ENCODE measurements at regions not wholly inside any gene's neighbourhood (a gene's known extent, or its start where the extent isn't known, plus 50 kb on each side); places are given as distances from the start of the nearest gene placed in this dataset.

GRCh38 chr14:61997161-61997560, 234.9 kb downstream of the SNAPC1 start:
- Mint-ChIP-seq H3K27ac (no peak overlapping the region), H3K27me3 (peaks cover 6 to 15% of the 10 kb centered on the region in 2 donors), H3K4me3 (no peak overlapping the region), H3K36me3 (no peaks in the 10 kb centered on the region), H3K4me1 (no peaks in the 10 kb centered on the region), H3K9me3 (no peaks in the 10 kb centered on the region)
- H3K4me1 ChIP-seq (ENCODE audit: control insufficient read depth in 1 of 2, extremely low read depth in 1 of 2, insufficient read depth in 2 of 2, low read length in 2 of 2) = no peaks in the 10 kb centered on the region
- H3K27me3 ChIP-seq (replicated peaks in 1 of 2; ENCODE audit: control insufficient read depth in 2 of 2, extremely low read depth in 1 of 2, insufficient read depth in 2 of 2, low read length in 1 of 2) = no peaks in the 10 kb centered on the region
- no peak overlapping the region for H3K4me3 ChIP-seq (ENCODE audit: control insufficient read depth in 1 of 2, extremely low read depth in 1 of 2, low read length in 1 of 2)
- ChIA-PET POLR2A (no interaction called here), CTCF (interaction anchor here (0.6 kb wide), 2 partner anchors 108 to 787 kb away, joined by 3 to 7 read pairs; no protein-coding TSS in a partner anchor)
- no peak for DNase-seq
- no peak overlapping the region for H3K27ac ChIP-seq (ENCODE audit: low read length)
- no peaks in the 10 kb centered on the region for H3K9me3 ChIP-seq
- ATAC-seq (replicated peaks in 1 of 4) = no peak
- H3K36me3 ChIP-seq (ENCODE audit: control insufficient read depth in 2 of 2, extremely low read depth in 1 of 2, insufficient read depth in 1 of 2, low read length in 1 of 2) = no peaks in the 10 kb centered on the region

GRCh38 chr14:62001963-62002362, 239.7 kb downstream of the SNAPC1 start:
- no peak for DNase-seq
- no peaks in the 10 kb centered on the region for H3K27me3 ChIP-seq (replicated peaks in 1 of 2; ENCODE audit: control insufficient read depth in 2 of 2, extremely low read depth in 1 of 2, insufficient read depth in 2 of 2, low read length in 1 of 2)
- CTCF ChIA-PET = no interaction called here
- H3K4me3 ChIP-seq (ENCODE audit: control insufficient read depth in 1 of 2, extremely low read depth in 1 of 2, low read length in 1 of 2) = no peak overlapping the region
- ATAC-seq (replicated peaks in 1 of 4) = no peak
- Mint-ChIP-seq H3K36me3 (no peaks in the 10 kb centered on the region), H3K4me3 (no peak overlapping the region), H3K27me3 (peaks cover 21 to 24% of the 10 kb centered on the region in 2 donors), H3K9me3 (no peaks in the 10 kb centered on the region), H3K4me1 (no peaks in the 10 kb centered on the region), H3K27ac (no peak overlapping the region)
- no peaks in the 10 kb centered on the region for H3K36me3 ChIP-seq (ENCODE audit: control insufficient read depth in 2 of 2, extremely low read depth in 1 of 2, insufficient read depth in 1 of 2, low read length in 1 of 2)
- H3K4me1 ChIP-seq (ENCODE audit: control insufficient read depth in 1 of 2, extremely low read depth in 1 of 2, insufficient read depth in 2 of 2, low read length in 2 of 2) = no peaks in the 10 kb centered on the region
- H3K27ac ChIP-seq (ENCODE audit: low read length) = no peak overlapping the region
- POLR2A ChIA-PET = no interaction called here
- H3K9me3 ChIP-seq = no peaks in the 10 kb centered on the region
- WGBS (ENCODE audit: insufficient coverage) = 80% methylated on average over 1 of the region's 2 CpGs

- H3K36me3 ChIP-seq (ENCODE audit: control insufficient read depth in 2 of 2, extremely low read depth in 1 of 2, insufficient read depth in 1 of 2, low read length in 1 of 2) = no peaks in the 10 kb centered on the region
- H3K27me3 Mint-ChIP-seq = peaks cover 21 to 24% of the 10 kb centered on the region in 2 donors
- no CpG with 5 or more reads among the region's 1 CpG for WGBS (ENCODE audit: insufficient coverage)
- no peak overlapping the region for H3K27ac ChIP-seq (ENCODE audit: low read length)
- no peaks in the 10 kb centered on the region for H3K9me3 Mint-ChIP-seq
- DNase-seq (no peak), ATAC-seq (replicated peaks in 1 of 4) (no peak)
- H3K4me3 Mint-ChIP-seq = no peak overlapping the region
- no peaks in the 10 kb centered on the region for H3K4me1 Mint-ChIP-seq
- no peaks in the 10 kb centered on the region for H3K4me1 ChIP-seq (ENCODE audit: control insufficient read depth in 1 of 2, extremely low read depth in 1 of 2, insufficient read depth in 2 of 2, low read length in 2 of 2)
- no peaks in the 10 kb centered on the region for H3K27me3 ChIP-seq (replicated peaks in 1 of 2; ENCODE audit: control insufficient read depth in 2 of 2, extremely low read depth in 1 of 2, insufficient read depth in 2 of 2, low read length in 1 of 2)
- ChIA-PET POLR2A (no interaction called here), CTCF (interaction anchor here in 1 of 2 donors (0.6 kb wide), 1 partner anchor 11 kb away, joined by 4 read pairs; no protein-coding TSS in a partner anchor)
- no peaks in the 10 kb centered on the region for H3K36me3 Mint-ChIP-seq
- no peaks in the 10 kb centered on the region for H3K9me3 ChIP-seq
- H3K27ac Mint-ChIP-seq = no peak overlapping the region
- no peak overlapping the region for H3K4me3 ChIP-seq (ENCODE audit: control insufficient read depth in 1 of 2, extremely low read depth in 1 of 2, low read length in 1 of 2)
Measured at GRCh38 chr14:62002642-62003041, 240.4 kb downstream of the SNAPC1 start.

GRCh38 chr14:62003701-62004100, 241.5 kb downstream of the SNAPC1 start:
- POLR2A ChIA-PET = interaction anchor here in 1 of 2 donors (0.6 kb wide), 1 partner anchor 38 kb away, joined by 3 read pairs; no protein-coding TSS in a partner anchor
- Histone ChIP-seq H3K36me3 (ENCODE audit: control insufficient read depth in 2 of 2, extremely low read depth in 1 of 2, insufficient read depth in 1 of 2, low read length in 1 of 2) (no peaks in the 10 kb centered on the region), H3K27ac (ENCODE audit: low read length) (no peak overlapping the region), H3K4me1 (ENCODE audit: control insufficient read depth in 1 of 2, extremely low read depth in 1 of 2, insufficient read depth in 2 of 2, low read length in 2 of 2) (no peaks in the 10 kb centered on the region), H3K27me3 (replicated peaks in 1 of 2; ENCODE audit: control insufficient read depth in 2 of 2, extremely low read depth in 1 of 2, insufficient read depth in 2 of 2, low read length in 1 of 2) (no peaks in the 10 kb centered on the region), H3K4me3 (ENCODE audit: control insufficient read depth in 1 of 2, extremely low read depth in 1 of 2, low read length in 1 of 2) (no peak overlapping the region), H3K9me3 (no peaks in the 10 kb centered on the region)
- no peak overlapping the region for H3K27ac Mint-ChIP-seq
- 56% methylated on average over 2 of the region's 2 CpGs for WGBS (ENCODE audit: insufficient coverage)
- H3K36me3 Mint-ChIP-seq = no peaks in the 10 kb centered on the region
- CTCF ChIA-PET = no interaction called here
- no peak overlapping the region for H3K4me3 Mint-ChIP-seq
- H3K9me3 Mint-ChIP-seq = no peaks in the 10 kb centered on the region
- H3K27me3 Mint-ChIP-seq = peaks cover 24 to 25% of the 10 kb centered on the region in 2 donors
- DNase-seq (no peak), ATAC-seq (replicated peaks in 1 of 4) (no peak)
- no peaks in the 10 kb centered on the region for H3K4me1 Mint-ChIP-seq

- no peak for DNase-seq
- H3K9me3 Mint-ChIP-seq = no peaks in the 10 kb centered on the region
- H3K27me3 Mint-ChIP-seq = peaks cover 34 to 37% of the 10 kb centered on the region in 2 donors
- no peak overlapping the region for H3K27ac Mint-ChIP-seq
- Histone ChIP-seq H3K36me3 (ENCODE audit: control insufficient read depth in 2 of 2, extremely low read depth in 1 of 2, insufficient read depth in 1 of 2, low read length in 1 of 2) (no peaks in the 10 kb centered on the region), H3K27ac (ENCODE audit: low read length) (no peak overlapping the region), H3K27me3 (replicated peaks in 1 of 2; ENCODE audit: control insufficient read depth in 2 of 2, extremely low read depth in 1 of 2, insufficient read depth in 2 of 2, low read length in 1 of 2) (no peaks in the 10 kb centered on the region), H3K9me3 (no peaks in the 10 kb centered on the region), H3K4me3 (ENCODE audit: control insufficient read depth in 1 of 2, extremely low read depth in 1 of 2, low read length in 1 of 2) (no peak overlapping the region), H3K4me1 (ENCODE audit: control insufficient read depth in 1 of 2, extremely low read depth in 1 of 2, insufficient read depth in 2 of 2, low read length in 2 of 2) (no peaks in the 10 kb centered on the region)
- ChIA-PET CTCF (interaction anchor here (0.6 to 1.0 kb wide), 2 partner anchors 11 to 1229 kb away, joined by 3 read pairs; no protein-coding TSS in a partner anchor), POLR2A (interaction anchor here in 1 of 2 donors (0.6 kb wide), 1 partner anchor 211 kb away, joined by 6 read pairs; no protein-coding TSS in a partner anchor)
- no peak overlapping the region for H3K4me3 Mint-ChIP-seq
- WGBS (ENCODE audit: insufficient coverage) = no CpG with 5 or more reads among the region's 6 CpGs
- no peak for ATAC-seq (replicated peaks in 1 of 4)
- H3K4me1 Mint-ChIP-seq = no peaks in the 10 kb centered on the region
- H3K36me3 Mint-ChIP-seq = no peaks in the 10 kb centered on the region
Measured at GRCh38 chr14:62006116-62006731, 244.0 kb downstream of the SNAPC1 start.

- Mint-ChIP-seq H3K36me3 (no peaks in the 10 kb centered on the region), H3K4me3 (no peak overlapping the region), H3K27me3 (peaks cover 14 to 15% of the 10 kb centered on the region in 2 donors), H3K4me1 (no peaks in the 10 kb centered on the region), H3K9me3 (no peaks in the 10 kb centered on the region), H3K27ac (no peak overlapping the region)
- no peak overlapping the region for H3K4me3 ChIP-seq (ENCODE audit: control insufficient read depth in 1 of 2, extremely low read depth in 1 of 2, low read length in 1 of 2)
- ATAC-seq (replicated peaks in 1 of 4) (no peak), DNase-seq (no peak)
- no peaks in the 10 kb centered on the region for H3K9me3 ChIP-seq
- CTCF ChIA-PET = no interaction called here
- no peaks in the 10 kb centered on the region for H3K36me3 ChIP-seq (ENCODE audit: control insufficient read depth in 2 of 2, extremely low read depth in 1 of 2, insufficient read depth in 1 of 2, low read length in 1 of 2)
- WGBS (ENCODE audit: insufficient coverage) = no CpG with 5 or more reads among the region's 1 CpG
- peaks cover 0 to 3% of the 10 kb centered on the region in 2 experiments for H3K27me3 ChIP-seq (replicated peaks in 1 of 2; ENCODE audit: control insufficient read depth in 2 of 2, extremely low read depth in 1 of 2, insufficient read depth in 2 of 2, low read length in 1 of 2)
- H3K27ac ChIP-seq (ENCODE audit: low read length) = no peak overlapping the region
- POLR2A ChIA-PET = no interaction called here
- no peaks in the 10 kb centered on the region for H3K4me1 ChIP-seq (ENCODE audit: control insufficient read depth in 1 of 2, extremely low read depth in 1 of 2, insufficient read depth in 2 of 2, low read length in 2 of 2)
Measured at GRCh38 chr14:62015243-62015642, 253.0 kb downstream of the SNAPC1 start.
